ENCODE measurements at regions not wholly inside any gene's neighbourhood (a gene's known extent, or its start where the extent isn't known, plus 50 kb on each side); places are given as distances from the start of the nearest gene placed in this dataset.

DNA sequence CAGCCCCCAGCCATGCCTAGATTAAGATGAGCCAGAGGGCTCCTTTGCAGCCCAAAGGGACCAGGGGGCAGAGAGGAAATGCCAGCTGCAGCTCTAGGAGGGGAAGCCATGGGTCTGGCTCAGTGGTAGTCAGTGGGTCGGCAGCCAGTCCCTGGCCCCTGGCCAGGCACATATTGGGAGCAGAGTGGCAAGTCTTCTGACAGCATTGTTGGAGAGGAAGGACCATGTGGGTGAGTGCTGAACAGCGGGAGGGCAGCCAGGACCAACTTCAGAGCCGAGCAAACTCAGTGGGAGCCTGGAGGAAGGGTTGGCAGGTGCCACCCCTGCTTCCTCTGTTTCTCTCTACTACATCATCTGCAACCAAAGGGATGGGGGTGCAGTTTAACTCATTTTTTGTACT is 140.5 kb upstream of the PELI1 start:
- TF ChIP-seq, protein P1, sequence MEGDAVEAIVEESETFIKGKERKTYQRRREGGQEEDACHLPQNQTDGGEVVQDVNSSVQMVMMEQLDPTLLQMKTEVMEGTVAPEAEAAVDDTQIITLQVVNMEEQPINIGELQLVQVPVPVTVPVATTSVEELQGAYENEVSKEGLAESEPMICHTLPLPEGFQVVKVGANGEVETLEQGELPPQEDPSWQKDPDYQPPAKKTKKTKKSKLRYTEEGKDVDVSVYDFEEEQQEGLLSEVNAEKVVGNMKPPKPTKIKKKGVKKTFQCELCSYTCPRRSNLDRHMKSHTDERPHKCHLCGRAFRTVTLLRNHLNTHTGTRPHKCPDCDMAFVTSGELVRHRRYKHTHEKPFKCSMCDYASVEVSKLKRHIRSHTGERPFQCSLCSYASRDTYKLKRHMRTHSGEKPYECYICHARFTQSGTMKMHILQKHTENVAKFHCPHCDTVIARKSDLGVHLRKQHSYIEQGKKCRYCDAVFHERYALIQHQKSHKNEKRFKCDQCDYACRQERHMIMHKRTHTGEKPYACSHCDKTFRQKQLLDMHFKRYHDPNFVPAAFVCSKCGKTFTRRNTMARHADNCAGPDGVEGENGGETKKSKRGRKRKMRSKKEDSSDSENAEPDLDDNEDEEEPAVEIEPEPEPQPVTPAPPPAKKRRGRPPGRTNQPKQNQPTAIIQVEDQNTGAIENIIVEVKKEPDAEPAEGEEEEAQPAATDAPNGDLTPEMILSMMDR (IDR thresholded peaks at IDR 0.05; ENCODE audit: control extremely low read depth in 1 of 3, insufficient read depth in 1 of 3, low read depth in 1 of 3, low read length in 3 of 3) = no peak
- no peak for TF ChIP-seq EZH2 (IDR thresholded peaks at IDR 0.05; ENCODE audit: low read depth, low read length, severe bottlenecking)
- no peak for TF ChIP-seq HDAC6 (IDR thresholded peaks at IDR 0.05; ENCODE audit: low read depth, low read length)
- no peak for TF ChIP-seq CHD2 (IDR thresholded peaks at IDR 0.05; ENCODE audit: low read length)
- TF ChIP-seq TBP (IDR thresholded peaks at IDR 0.05; ENCODE audit: low read depth, low read length) = no peak
- no peak for TF ChIP-seq GABPA (IDR thresholded peaks at IDR 0.05; ENCODE audit: borderline replicate concordance, insufficient read depth, low read length)
- no peak for TF ChIP-seq KDM4A (IDR thresholded peaks at IDR 0.05; ENCODE audit: low read depth, low read length, severe bottlenecking)
- no peak for TF ChIP-seq EP300 (IDR thresholded peaks at IDR 0.05; ENCODE audit: borderline replicate concordance in 1 of 2, low read depth in 2 of 2, low read length in 2 of 2)
- no peak for TF ChIP-seq SP1 (IDR thresholded peaks at IDR 0.05; ENCODE audit: low read depth, low read length)
- TF ChIP-seq YY1 (IDR thresholded peaks at IDR 0.05; ENCODE audit: low read depth, low read length) = no peak
- no peak for TF ChIP-seq FOSL1 (IDR thresholded peaks at IDR 0.05; ENCODE audit: insufficient read depth, low read depth, low read length)
- TF ChIP-seq SUZ12 (IDR thresholded peaks at IDR 0.05; ENCODE audit: low read length) = no peak
- TF ChIP-seq RNF2 (IDR thresholded peaks at IDR 0.05; ENCODE audit: borderline replicate concordance, low read depth, low read length, missing control alignments, poor library complexity, severe bottlenecking) = no peak

Data from H1 (cell line).